Transverse colon (tissue), 3 donors: ENCODE measurements at regions not wholly inside any gene's neighbourhood (a gene's known extent, or its start where the extent isn't known, plus 50 kb on each side); places are given as distances from the start of the nearest gene placed in this dataset.

Source experiments
- CTCF ChIP-seq, 5 experiments: fragments of 200-600 bp in 3 of 5; fragments of 450-650 bp in 2 of 5; sonication (generic) in 3 of 5; IDR thresholded peaks; 1 replicate in 2 of 5; 2 replicates in 3 of 5; pipeline ENCODE4 v1.5.1; 2016 to 2017; ENCODE audit warnings: antibody characterized with exemption in 5 of 5, inconsistent platforms in 3 of 5, mild to moderate bottlenecking in 2 of 5, moderate library complexity in 1 of 5
- POLR2A ChIP-seq: fragments of 450-650 bp; IDR thresholded peaks from one replicate; pipeline ENCODE4 v1.6.1; 2016; ENCODE audit warnings: antibody characterized with exemption, mild to moderate bottlenecking, moderate library complexity

- no peak for TF ChIP-seq POLR2A
- no peak for TF ChIP-seq CTCF (IDR thresholded peaks at IDR 0.05)
These were observed 60.1 kb upstream of the MED9 start for GRCh38 chr17:17416400-17417360.
